Activated CD4-positive, CD25-positive, alpha-beta regulatory T cell (primary cell): ENCODE measurements at regions not wholly inside any gene's neighbourhood (a gene's known extent, or its start where the extent isn't known, plus 50 kb on each side); places are given as distances from the start of the nearest gene placed in this dataset.
"Not testable (repeated sequence)": the region's sequence is repeated elsewhere in the genome, so short reads cannot be mapped to it uniquely, and the experiment has no call there.

Experiments used
- DNase-seq, 4 experiments: peaks; one replicate each; lab custom pipeline; 2025; lab: John Stamatoyannopoulos, UW

DNA sequence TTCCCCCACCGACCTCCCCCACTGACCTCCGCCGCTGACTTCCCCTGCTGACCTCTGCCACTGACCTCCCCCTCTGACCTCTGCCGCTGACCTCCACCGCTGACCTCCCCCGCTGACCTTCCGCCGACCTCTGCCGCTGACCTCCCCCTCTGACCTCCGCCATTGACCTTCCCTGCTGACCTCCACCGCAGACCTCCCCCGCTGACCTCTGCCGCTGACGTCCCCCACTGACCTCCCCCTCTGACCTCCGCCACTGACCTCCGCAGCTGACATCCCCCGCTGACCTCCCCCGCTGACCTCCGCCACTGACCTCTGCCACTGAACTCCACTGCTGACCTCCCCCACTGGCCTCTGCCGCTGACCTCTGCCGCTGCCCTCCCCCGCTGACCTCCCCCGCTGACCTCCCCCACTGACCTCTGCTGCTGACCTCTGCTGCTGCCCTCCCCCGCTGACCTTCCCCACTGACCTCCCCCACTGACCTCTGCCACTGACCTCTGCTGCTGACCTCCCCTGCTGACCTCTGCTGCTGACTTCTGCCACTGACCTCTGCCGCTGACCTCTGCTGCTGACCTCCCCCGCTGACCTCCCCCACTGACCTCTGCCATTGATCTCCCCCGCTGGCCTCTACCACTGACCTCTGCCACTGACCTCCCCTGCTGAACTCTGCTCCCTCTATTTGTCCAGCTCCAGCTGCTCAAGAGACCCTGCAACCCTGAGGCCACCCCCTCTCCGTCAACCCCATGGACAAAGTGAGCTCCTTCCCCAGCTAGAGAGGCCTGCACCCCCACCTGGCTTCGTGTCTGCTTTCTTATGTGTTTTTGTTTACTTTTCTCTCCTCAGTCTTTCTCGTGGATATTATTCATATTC lies 91.4 kb upstream of the AFDN start:
- no peak for DNase-seq

DNA sequence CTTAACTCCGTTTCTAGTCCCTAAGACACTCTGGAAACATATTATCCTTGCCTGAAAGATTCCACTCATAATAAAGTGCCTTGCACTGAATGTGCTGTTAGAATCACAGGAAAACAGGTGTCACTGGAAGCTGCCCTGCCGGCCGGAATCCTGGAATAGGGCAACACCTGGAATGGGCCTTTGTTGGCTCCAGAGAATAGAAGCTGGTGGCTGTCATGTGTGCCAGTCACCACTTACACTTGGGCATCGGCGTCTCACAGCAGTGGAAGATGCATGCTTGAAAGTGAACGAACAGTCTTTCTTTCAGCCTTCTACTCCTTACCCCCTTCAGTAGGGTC lies 90.8 kb upstream of the AFDN start:
- no peak for DNase-seq

DNA sequence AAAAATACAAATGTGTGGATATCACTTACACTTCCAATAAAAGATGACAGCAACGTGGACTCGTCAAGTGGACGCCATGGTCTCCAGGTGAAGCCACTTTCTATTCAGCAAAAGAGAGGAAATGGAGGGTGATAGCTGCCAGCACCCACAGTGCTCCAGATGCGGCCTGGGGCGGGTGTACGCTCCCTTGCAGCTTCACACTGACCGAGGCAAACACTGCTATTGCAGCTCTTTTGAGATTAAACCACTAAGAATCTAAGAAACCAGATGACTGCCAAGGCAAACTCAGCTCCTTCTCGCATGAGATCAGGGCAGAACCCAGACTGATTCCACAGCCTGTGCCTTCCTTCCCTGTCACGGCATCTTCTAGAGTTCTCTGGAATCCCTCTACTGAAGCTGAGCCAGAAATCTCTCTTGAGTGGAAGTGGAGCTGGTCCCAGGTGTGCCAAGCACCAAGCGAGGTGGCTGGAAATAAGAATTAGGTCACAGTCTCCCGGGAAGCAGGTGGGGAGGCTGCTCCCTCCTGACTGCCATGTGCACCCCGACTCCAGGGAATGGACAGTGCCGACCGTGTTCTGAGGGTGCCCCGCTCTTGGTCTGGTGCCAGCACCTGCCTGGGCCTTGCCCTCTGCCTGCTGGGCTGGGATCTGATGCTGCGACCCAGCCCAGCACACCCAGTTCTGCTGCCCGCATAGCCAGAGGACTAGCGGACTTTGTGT lies 90.1 kb upstream of the AFDN start:
- no peak for DNase-seq

DNA sequence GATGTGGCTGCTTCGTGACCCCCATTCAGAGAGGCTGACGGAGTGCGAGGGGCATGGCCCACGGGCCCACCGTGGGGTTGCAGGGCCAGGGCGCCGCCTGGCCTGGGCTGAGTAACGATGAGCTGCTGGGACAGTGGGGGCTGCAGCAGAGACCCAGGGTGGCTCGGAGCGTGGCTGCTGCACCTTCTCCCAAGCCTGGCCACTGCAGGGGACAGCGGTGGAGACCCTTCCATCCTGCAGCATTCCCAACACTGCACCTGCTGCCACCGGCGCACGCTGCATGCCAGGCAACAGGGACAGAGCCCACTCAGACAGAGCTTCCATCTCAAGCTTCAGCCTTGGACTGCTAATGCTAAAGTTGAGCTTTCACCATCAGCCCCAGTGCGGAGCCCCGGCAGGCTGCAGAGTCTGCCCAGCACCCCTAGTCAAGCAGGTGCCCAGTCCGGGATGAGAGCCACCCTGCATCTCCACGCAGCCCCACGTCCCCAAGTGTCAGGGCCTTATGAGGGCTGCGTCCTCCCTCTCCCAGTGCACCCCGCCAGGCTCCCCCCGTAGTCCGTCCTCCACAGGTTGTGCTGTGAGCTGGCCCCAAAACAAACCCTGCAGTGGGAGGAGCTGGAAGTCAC lies 89.4 kb upstream of the AFDN start:
- no peak for DNase-seq

DNA sequence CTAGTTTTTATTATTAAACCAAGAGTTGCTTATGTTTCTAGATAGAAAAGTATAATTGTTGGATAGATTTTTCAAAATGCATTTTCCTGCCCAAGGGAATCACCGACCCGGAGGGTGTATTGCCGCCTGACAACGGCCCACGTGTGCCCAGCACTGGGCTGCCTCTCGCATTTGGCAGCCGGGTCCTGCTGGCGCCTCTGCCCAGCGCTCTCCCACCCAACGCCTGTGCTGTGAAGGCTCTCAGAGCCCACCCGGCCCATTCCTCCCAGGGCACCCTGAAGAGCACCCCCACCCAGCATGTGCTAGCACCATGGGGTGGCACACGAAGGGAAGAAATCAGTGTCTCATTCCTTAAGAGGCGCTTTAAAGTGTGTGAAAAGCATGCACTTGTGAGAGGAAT lies 88.3 kb upstream of the AFDN start:
- DNase-seq, result no peak

DNA sequence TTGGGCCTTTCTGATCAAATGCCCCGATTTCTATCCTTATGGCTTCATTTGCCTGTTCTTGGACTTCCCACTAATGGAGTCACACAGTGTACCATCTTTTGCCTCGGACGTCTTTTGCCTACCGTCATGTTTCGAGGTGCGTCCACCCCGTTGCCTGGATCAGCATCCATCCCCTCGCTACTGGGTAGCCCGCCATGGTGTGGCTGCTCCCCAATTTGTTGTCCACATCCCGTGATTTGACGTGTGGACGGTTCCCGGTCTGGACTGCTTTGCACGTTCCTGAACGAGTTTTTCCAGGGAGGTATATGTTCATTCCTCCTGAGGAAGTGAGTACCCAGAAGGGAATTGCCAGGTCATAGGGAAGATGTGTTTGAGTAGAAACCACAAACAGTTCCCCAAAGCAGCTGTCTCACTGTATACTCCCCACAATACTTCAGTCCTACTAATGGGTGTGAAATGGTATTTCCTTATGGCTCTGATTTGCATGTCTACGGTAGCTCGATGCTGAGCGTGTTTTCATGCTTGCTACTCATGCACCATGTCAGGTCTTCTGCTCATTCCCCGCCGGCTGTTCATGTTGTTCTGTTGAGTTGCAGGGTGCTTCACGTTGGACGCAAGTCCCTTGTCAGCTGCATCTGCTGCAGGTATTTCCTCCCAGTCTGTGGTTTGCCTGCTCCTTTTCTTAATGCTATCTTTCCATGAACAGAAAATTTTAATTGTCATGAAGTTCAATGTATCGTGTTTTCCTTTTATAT lies 86.8 kb upstream of the AFDN start:
- no peak for DNase-seq

DNA sequence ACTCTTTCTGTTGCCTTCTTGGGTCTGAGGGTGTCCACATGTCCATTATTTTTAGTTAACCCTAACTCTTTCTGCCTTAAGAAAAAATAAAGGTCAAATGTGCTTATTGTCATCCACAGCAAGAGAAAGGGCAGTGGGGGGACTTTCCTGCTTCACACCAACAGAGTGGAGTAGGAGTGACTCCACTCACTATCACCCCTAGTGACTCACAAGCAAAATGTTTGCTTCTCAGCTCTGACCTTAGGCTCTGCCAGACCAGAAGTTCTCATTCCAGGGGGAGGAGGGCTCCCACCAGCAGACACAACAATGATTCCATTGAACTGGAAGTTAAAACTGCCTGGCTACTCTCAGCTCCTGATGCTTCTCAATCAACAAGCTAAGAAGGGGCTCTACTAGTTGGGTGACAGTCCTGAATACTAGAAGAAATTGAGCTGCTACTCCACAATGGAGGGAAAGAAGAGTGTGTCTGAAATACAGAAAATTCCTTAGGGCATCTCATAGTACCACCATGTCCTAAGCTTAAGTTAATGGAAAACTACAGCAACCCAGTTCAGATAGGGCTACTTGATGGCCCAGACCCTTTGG lies 83.9 kb upstream of the AFDN start:
- DNase-seq, result no peak

DNA sequence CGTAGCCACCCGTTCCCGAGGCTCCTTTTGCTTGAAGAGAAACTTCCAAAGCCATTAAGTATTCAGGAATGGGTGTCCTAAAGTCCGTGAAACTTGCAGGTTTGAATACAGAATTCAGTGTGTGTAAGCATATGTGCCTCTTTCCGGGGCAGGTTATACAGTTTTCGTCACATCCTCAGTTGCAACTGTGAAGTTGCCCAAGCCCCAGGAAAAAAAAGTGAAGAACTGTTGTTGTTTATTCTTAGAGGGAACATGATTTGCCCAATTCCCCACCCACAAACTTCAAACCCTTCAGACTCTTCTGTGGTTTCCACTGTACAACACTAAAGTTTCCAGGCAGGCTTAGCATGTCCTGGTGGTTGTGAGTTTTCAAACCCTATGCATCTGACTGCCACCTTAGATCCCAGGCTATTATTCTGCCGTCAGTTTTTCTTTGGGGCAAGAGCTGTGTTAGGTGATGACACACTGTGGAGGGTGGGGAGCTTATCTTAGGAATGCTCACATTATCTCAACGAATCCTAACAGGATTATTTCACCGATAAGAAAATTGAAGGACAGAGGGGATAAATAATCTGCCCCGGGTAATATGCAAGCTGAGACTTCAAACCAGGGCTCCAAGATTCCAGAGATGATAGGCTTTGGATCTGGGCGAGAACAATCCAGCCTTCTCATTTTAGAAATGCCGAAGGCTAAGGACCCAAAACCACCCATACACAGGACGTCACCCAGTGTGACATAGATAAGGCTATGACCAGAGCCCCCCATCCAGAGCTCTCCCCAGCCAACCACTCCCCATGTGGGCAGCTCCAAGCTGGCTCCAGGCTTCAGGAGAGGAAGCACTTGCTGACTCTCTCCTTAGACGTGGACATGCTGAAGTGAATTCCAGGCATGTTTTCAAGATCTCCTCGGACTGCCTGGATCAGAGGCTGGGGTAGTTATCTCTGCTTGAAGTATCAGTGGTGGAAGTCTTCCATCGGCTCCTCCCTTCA lies 81.7 kb upstream of the AFDN start:
- DNase-seq, result no peak

DNA sequence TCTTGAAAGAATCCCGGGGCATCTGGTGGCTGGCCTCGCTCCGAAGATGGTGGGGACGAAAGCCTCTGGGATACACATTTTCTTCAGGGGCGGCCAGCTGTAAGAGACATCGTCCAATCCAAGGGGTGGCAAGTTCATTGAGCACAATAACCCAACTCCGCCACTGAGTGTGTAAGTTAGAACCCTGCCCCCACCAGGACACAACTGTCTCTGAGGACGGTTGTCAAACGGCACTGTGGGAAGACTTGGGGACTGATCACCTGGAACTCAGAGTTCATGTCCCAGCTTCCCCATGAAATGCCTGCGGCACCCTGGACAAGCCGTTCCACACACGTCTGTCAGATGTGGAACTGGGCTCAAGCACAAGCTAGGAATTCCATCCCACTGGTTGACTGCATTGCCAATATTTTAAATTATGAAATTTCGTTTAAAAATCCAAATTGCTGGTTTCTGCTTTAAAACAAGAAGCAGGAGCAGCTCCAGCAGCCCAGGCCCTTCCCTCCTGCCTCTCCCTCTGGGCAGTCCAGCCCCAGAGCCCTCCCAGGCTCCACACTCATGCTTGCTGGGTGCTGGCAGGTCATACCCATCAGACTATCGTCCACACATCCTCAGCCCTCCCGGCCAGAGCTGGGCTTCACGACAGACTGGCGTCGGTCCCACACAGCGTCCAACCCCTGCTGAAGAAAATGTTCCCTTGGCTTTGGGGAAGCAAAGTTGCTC lies 80.9 kb upstream of the AFDN start:
- no peak for DNase-seq

DNA sequence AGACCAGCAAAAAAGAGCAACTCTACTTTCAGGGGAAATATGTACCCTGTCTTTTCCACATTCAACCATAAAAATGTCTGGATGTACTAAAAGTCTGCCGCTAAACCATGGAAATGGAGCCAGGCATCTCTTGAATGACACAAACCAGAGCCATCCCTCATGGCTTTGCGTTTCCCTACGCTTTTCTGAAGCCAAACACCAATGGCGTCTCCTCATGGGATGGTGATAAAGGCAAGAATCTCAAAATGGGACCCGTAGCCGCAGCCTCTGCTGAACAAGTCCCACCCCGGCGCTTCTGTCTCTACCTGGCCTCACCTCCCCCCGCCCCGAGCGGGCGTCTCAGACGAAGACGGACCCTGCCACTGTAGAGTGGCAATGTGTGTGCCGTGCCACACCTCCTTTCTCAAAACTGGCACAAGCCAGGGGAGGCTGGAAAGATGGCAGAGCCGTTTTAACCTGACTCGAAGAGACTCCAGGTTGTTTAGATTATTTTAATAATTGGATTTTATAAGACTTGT lies 80.3 kb upstream of the AFDN start:
- no peak for DNase-seq

DNA sequence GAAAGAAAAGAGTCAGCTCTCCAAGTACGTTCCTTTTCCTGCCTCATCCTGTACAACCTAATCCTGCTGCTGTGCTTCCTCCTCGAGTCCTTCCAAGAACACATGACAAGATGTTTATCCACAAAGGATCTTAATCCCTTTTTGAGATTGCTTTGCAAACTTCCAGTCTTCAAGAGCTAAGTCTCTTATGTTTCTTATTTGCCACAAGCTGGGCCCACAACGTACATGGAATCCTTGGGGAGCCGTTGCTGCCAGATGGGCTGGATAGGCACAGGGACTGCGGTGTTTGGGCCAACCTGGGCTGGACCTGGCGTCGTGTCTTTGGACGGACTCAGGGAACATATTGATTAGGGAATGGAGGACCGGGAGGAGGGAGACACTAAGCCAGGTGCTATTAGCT lies 79.7 kb upstream of the AFDN start:
- DNase-seq, result no peak

DNA sequence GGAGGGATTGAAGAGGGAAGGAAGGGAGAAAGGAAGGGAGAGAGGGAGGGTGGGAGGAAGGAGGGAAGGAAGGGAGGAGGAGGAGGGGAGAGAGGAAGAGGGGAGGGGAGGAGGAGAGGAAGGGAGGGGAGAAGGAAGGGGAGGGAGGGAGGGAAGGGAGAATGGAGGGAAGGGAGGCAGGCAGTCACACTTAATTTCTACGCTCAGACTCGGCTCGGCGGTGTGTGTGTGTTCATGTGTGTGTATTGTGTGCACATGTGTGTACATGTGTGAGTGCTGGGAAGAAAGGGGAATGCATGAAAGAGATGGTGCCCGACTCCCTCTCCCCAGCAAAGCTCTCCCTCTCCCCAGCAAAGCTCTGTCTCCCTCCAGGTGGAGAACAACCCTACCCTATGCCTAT lies 79.1 kb upstream of the AFDN start:
- no peak for DNase-seq

DNA sequence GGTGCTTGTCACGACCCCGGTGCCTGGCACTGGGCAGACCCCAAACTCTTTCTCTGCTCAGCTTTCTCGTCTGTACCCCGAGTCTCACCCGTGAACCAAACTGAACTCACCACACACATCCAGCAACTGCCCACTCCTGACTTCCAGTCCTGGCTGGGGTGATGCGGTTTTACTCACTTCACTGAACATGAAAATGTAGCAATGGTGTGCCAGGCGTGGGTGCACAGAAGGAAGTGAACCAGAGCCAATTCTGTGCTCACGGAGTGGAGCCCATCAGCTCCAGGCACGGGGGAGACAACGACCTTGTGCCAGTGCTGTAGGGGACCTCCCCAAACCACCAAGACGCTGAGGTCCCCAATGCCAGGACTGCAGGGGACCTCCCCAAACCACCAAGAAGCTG lies 78.7 kb upstream of the AFDN start:
- no peak for DNase-seq

DNA sequence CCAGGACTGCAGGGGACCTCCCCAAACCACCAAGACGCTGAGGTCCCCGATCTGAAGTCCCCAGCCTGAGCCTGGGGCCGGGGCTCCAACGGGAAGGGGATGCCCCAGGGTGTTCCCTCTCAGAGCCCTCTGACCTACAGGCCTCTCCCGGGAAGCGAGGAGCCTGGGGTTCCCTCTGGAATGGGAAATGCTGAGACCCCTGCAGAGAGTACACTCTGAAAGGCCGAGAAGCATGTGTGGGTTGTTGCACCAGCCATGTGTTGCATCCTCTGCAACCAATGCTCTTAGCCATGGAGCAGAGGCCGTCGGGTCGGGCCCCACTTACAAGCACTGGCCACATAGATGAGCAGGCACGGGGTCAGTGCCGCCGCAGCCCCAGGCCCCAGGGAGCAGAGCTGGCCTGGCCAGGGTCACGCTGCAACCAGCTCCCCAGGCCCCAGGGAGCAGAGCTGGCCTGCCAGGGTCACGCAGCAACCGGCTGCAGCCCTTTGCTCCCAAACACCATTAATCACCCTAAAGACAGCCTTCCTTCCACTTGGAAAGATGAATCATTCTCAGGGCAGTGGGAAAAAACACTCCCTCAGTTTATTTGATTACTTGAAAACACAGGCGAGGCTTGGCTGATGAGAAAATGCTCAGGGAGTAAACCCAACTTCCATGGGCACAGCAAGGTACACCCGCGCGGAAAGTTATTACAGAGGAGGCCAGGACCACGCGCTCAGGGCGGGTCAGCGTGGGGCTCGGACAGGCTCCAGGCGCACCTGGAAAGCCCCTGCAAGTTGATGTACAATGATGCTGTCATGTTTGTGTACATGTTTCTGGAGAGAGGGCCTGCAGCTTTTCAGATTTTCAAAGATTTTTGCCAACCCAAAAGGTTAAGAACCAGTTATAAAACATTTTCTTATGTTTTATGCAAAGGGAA lies 78.0 kb upstream of the AFDN start:
- no peak for DNase-seq

DNA sequence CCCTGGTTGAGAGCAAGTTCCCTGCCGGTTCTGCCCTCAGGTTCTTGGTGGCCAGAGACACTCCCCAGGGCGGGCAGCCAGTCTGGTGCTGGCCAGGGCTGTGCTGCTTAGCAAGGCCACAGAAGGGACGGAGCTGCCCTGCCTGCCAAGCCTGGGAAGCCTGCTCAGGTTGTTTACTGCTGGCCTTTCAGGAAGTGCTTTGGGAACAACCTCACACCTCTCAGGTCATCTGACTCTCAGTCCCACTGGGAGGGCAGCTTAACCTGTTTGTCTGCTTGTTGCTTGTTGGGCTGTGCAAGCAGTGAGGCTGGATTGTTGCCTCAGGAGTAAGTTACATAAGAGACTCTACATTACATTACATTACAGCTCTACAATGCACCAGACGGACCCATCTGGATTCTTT lies 75.8 kb upstream of the AFDN start:
- no peak for DNase-seq

DNA sequence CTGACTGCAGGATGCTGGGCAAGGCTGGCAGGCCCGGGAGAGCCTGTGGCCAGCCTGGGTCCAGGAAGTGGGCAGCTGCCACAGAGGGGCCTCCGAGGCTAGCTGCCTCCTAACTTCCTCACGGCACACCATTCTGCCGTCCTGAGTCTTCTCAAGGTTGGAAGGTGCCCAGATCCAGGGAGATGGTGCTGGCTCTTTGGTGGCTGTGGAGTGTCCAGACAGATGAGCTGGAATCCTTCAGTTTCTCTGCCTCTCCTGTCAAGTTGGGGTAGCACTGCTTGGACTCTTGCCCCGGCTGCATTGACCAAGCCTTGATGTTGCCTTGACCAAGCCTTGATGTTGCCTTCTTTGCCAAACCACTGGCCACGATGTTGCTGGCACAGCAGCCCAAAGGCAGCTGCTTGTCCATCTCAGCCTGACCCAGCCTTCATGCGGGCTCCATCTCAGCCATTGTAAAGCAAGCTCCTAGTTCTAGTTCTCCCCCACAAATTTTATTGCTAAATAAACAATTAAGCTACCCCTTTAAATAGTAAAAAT lies 75.1 kb upstream of the AFDN start:
- DNase-seq, result no peak

DNA sequence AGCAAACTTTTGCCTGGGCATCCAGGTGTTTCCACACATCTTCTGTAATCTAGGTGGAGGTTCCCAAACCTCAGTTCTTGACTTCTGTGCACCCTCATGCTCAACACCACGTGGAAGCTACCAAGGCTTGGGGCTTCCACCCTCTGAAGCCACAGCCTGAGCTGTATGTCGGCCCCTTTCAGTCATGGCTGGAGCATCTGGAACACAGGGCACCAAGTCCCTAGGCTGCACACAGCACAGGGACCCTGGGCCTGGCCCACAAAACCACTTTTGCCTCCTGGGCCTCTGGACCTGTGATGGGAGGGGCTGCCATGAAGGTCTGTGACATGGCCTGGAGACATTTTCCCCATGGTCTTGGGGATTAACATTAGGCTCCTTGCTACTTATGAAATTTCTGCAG lies 73.4 kb upstream of the AFDN start:
- not testable (repeated sequence) for DNase-seq

DNA sequence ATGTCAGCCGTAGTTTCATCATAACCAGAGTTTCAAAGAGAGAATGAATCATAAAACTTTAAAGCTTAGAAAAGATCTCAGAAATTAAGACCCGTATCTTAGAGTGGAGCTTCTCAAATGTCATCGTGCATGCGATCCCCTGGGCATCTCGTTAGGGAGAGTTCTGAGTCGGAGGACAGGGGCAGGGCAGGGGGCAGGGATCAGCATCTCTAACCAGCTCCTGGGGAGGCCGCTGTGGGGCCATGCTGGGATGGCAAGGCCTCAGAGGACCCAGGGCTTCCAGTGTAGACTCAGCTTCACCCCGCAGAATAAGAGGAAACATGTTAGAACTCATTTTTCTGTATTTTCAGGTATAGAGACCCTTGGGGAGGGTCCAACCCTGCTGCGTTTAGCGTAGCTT lies 72.0 kb upstream of the AFDN start:
- no peak for DNase-seq

DNA sequence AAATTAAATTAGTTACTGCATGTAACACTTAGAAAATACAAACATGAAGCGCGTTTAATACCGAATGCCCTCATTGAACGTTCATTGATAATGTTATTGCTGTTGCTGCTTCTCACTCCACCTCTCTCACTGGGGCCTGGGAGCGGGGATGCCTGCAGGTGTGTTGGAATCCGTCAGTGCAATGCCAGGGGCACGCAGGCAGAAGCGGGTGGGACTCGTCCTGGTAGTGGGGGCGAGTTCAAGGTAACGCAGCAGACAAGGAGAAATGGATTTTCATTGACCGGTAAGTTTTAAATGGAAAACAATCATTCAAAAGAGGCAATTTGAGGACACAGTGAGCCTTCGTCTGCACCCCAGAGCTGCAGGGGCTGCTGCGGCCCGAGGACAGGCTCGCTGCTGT lies 71.2 kb upstream of the AFDN start:
- DNase-seq, result no peak
